Uterus (tissue), 3 donors: ENCODE measurements at regions not wholly inside any gene's neighbourhood (a gene's known extent, or its start where the extent isn't known, plus 50 kb on each side); places are given as distances from the start of the nearest gene placed in this dataset.
"Not testable (repeated sequence)": the region's sequence is repeated elsewhere in the genome, so short reads cannot be mapped to it uniquely, and the experiment has no call there.

Source experiments
- DNase-seq, 2 donors: peaks; one replicate each; pipeline ENCODE4 v3.0.0-alpha.2; 2019 to 2020
- H3K27ac ChIP-seq, 2 donors: fragments of 200-600 bp; sonication (generic); 1 replicate in 1 of 2; 2 replicates in 1 of 2; pipeline ENCODE4 v1.5.1; 2016 to 2018
- H3K27me3 ChIP-seq, 2 donors: fragments of 200-600 bp; sonication (generic); one replicate each; pipeline ENCODE4 v1.5.1; 2018 to 2019; ENCODE audit warnings: control low read depth in 1 of 2
- H3K36me3 ChIP-seq, 2 donors: fragments of 200-600 bp; sonication (generic); one replicate each; pipeline ENCODE4 v1.5.1; 2019; ENCODE audit warnings: control low read depth in 1 of 2
- H3K4me1 ChIP-seq, 2 donors: fragments of 200-600 bp; sonication (generic); one replicate each; pipeline ENCODE4 v1.5.1; 2018 to 2019; ENCODE audit warnings: control low read depth in 1 of 2
- H3K4me3 ChIP-seq, 2 donors: fragments of 200-600 bp; sonication (generic); 1 replicate in 1 of 2; 2 replicates in 1 of 2; pipeline ENCODE4 v1.5.1; 2018 to 2019; ENCODE audit warnings: mild to moderate bottlenecking in 1 of 2
- H3K9me3 ChIP-seq, 2 donors: fragments of 200-600 bp; sonication (generic); one replicate each; pipeline ENCODE4 v1.5.1; 2019; ENCODE audit warnings: control low read depth in 1 of 2
- CTCF ChIP-seq, 4 experiments: fragments of 200-600 bp in 2 of 4; fragments of 450-650 bp in 2 of 4; sonication (generic) in 2 of 4; IDR thresholded peaks; one replicate each; pipeline ENCODE4 v1.5.1; 2016 to 2019; ENCODE audit warnings: antibody characterized with exemption in 4 of 4, mild to moderate bottlenecking in 2 of 4, moderate library complexity in 1 of 4
- POLR2A ChIP-seq, 2 donors: fragments of 450-650 bp; IDR thresholded peaks; one replicate each; pipeline ENCODE4 v1.6.1; 2016; ENCODE audit warnings: antibody characterized with exemption in 2 of 2, mild to moderate bottlenecking in 1 of 2, moderate library complexity in 1 of 2
- intact Hi-C: fragments of 100-400 bp; cut with DNase I; formaldehyde crosslinking; loops from one replicate; pipeline ENCODE4 v1.15.1; 2023; ENCODE audit warnings: low total_unique reads
- donor health status: DM: yes; HTN: yes; CAD: no.

GRCh38 chr11:22928207-22928917 is 68.1 kb upstream of the CCDC179 start:
- no peak for DNase-seq
- H3K4me1 ChIP-seq = no peaks in the 10 kb centered on the region

GRCh38 chr11:22930816-22931594 is 70.7 kb upstream of the CCDC179 start:
- no peaks in the 10 kb centered on the region for H3K36me3 ChIP-seq
- no peak for DNase-seq
- H3K4me3 ChIP-seq = no peak overlapping the region
- intact Hi-C loops = no loop called here
- no peaks in the 10 kb centered on the region for H3K9me3 ChIP-seq
- TF ChIP-seq CTCF (IDR thresholded peaks at IDR 0.05) (no peak), POLR2A (IDR thresholded peaks at IDR 0.05) (no peak)
- H3K27me3 ChIP-seq = no peaks in the 10 kb centered on the region
- no peaks in the 10 kb centered on the region for H3K4me1 ChIP-seq
- H3K27ac ChIP-seq = no peak overlapping the region

More at GRCh38 chr11:22928207-22928917, 68.1 kb upstream of the CCDC179 start:
- H3K27ac ChIP-seq = no peak overlapping the region
- intact Hi-C loops = no loop called here
- H3K36me3 ChIP-seq = no peaks in the 10 kb centered on the region
- H3K27me3 ChIP-seq = no peaks in the 10 kb centered on the region
- TF ChIP-seq CTCF (IDR thresholded peaks at IDR 0.05) (no peak), POLR2A (IDR thresholded peaks at IDR 0.05) (no peak)
- no peak overlapping the region for H3K4me3 ChIP-seq
- H3K9me3 ChIP-seq = no peaks in the 10 kb centered on the region

GRCh38 chr11:22938691-22939090 is 78.4 kb upstream of the CCDC179 start:
- TF ChIP-seq POLR2A (IDR thresholded peaks at IDR 0.05) = no peak
- TF ChIP-seq CTCF (IDR thresholded peaks at IDR 0.05) = no peak
- Histone ChIP-seq H3K27me3 (no peaks in the 10 kb centered on the region), H3K36me3 (no peaks in the 10 kb centered on the region), H3K4me3 (no peak overlapping the region), H3K4me1 (no peaks in the 10 kb centered on the region), H3K27ac (no peak overlapping the region), H3K9me3 (no peaks in the 10 kb centered on the region)
- DNase-seq = no peak
- intact Hi-C loops = no loop called here

- DNase-seq, H3K4me1 ChIP-seq, H3K36me3 ChIP-seq, H3K27ac ChIP-seq, H3K4me3 ChIP-seq, intact Hi-C loops, H3K9me3 ChIP-seq, H3K27me3 ChIP-seq: not testable (repeated sequence)
These were observed 81.3 kb upstream of the CCDC179 start for GRCh38 chr11:22941544-22941943.

- Histone ChIP-seq H3K4me3 (no peak overlapping the region), H3K4me1 (no peaks in the 10 kb centered on the region), H3K27ac (no peak overlapping the region), H3K27me3 (no peaks in the 10 kb centered on the region), H3K36me3 (no peaks in the 10 kb centered on the region), H3K9me3 (no peaks in the 10 kb centered on the region)
- TF ChIP-seq POLR2A (IDR thresholded peaks at IDR 0.05) = no peak
- TF ChIP-seq CTCF (IDR thresholded peaks at IDR 0.05) = no peak
- no peak for DNase-seq
- intact Hi-C loops = no loop called here
These were observed 97.5 kb upstream of the CCDC179 start for GRCh38 chr11:22957786-22958185.
